B cell (primary cell): ENCODE measurements at regions not wholly inside any gene's neighbourhood (a gene's known extent, or its start where the extent isn't known, plus 50 kb on each side); places are given as distances from the start of the nearest gene placed in this dataset.

Experiments used
- ATAC-seq: fragments of 200-7000 bp; cut with Tn5 transposase; one replicate; pipeline ENCODE4 v1.10.0; 2021; ENCODE audit warnings: low read depth, mild to moderate bottlenecking, moderate number of reproducible peaks, moderate library complexity
- CTCF ChIA-PET: fragments of 350-600 bp; sonication (Branson Sonifier 250); formaldehyde crosslinking; loops from one replicate; lab custom pipeline; 2021; ENCODE audit warnings: antibody characterized with exemption, inconsistent platforms; lab: Charles Lee
- POLR2A ChIA-PET: fragments of 350-600 bp; sonication (Branson Sonifier 250); formaldehyde crosslinking; loops from one replicate; lab custom pipeline; 2021; ENCODE audit warnings: antibody characterized with exemption; lab: Charles Lee
- DNase-seq: peaks from one replicate; pipeline ENCODE4 v3.0.0; 2013
- H2AFZ ChIP-seq: 2 replicates; pipeline ENCODE4 v1.6.1; 2012; ENCODE audit warnings: mild to moderate bottlenecking, low read depth, low read length; ENCODE audit not compliant: insufficient read depth, poor library complexity, severe bottlenecking
- H3K27ac ChIP-seq, 2 donors: 1 replicate in 1 of 2; 2 replicates in 1 of 2; pipeline ENCODE4 v1.5.1; 2012 to 2013; ENCODE audit warnings: low read length in 2 of 2, mild to moderate bottlenecking in 2 of 2, moderate library complexity in 1 of 2
- H3K27me3 ChIP-seq, 4 experiments: fragments of 200-600 bp in 1 of 4; sonication (generic) in 1 of 4; replicated peaks in 1 of 4; 1 replicate in 2 of 4; 2 replicates in 2 of 4; pipeline versions ENCODE4 v1.6.1 to v1.7.0; 2013 to 2016; ENCODE audit warnings: low read length in 3 of 4, mild to moderate bottlenecking in 2 of 4, mixed read lengths in 1 of 4, moderate library complexity in 1 of 4; ENCODE audit not compliant: insufficient read depth in 4 of 4, control insufficient read depth in 3 of 4; ENCODE audit errors: control extremely low read depth in 1 of 4
- H3K36me3 ChIP-seq, 2 experiments: replicated peaks in 1 of 2; 1 replicate in 1 of 2; 2 replicates in 1 of 2; pipeline versions ENCODE4 v1.6.1 to v1.7.1; 2013; ENCODE audit warnings: low read length in 1 of 2; ENCODE audit not compliant: insufficient read depth in 2 of 2, control insufficient read depth in 1 of 2; ENCODE audit errors: control extremely low read depth in 1 of 2, extremely low read depth in 1 of 2
- H3K4me1 ChIP-seq, 2 donors: fragments of 200-600 bp in 1 of 2; sonication (generic) in 1 of 2; 1 replicate in 1 of 2; 2 replicates in 1 of 2; pipeline versions ENCODE4 v1.5.1 to v1.6.1; 2013 to 2017; ENCODE audit warnings: low read length in 2 of 2; ENCODE audit not compliant: control insufficient read depth in 2 of 2, insufficient read depth in 2 of 2
- H3K4me2 ChIP-seq: replicated peaks from 2 replicates; pipeline ENCODE3; 2012; ENCODE audit warnings: mild to moderate bottlenecking, low read depth, low read length; ENCODE audit not compliant: poor library complexity, severe bottlenecking
- H3K4me3 ChIP-seq, 5 experiments: fragments of 200-600 bp in 1 of 5; sonication (generic) in 1 of 5; 1 replicate in 3 of 5; 2 replicates in 2 of 5; pipeline versions ENCODE4 v1.5.1 to v1.7.0; 2011 to 2016; ENCODE audit warnings: low read length in 4 of 5, mild to moderate bottlenecking in 4 of 5, low read depth in 2 of 5, control low read depth in 1 of 5, moderate library complexity in 1 of 5; ENCODE audit not compliant: insufficient read depth in 1 of 5; ENCODE audit errors: control extremely low read depth in 1 of 5, extremely low read depth in 1 of 5
- H3K79me2 ChIP-seq: fragments of 200-600 bp; sonication (generic); one replicate; pipeline ENCODE4 v1.6.0; 2016; ENCODE audit warnings: low read length; ENCODE audit not compliant: control insufficient read depth, insufficient read depth
- H3K9ac ChIP-seq: fragments of 200-600 bp; sonication (generic); 2 replicates; pipeline ENCODE4 v1.6.1; 2017; ENCODE audit warnings: mild to moderate bottlenecking, low read length, moderate library complexity
- H3K9me3 ChIP-seq, 3 donors: one replicate each; pipeline versions ENCODE4 v1.6.1 to v1.7.1; 2013; ENCODE audit warnings: low read length in 2 of 3; ENCODE audit not compliant: control insufficient read depth in 2 of 3, insufficient read depth in 1 of 3; ENCODE audit errors: control extremely low read depth in 1 of 3
- H4K20me1 ChIP-seq: 2 replicates; pipeline ENCODE4 v1.6.0; 2012; ENCODE audit warnings: mild to moderate bottlenecking, low read length; ENCODE audit not compliant: insufficient read depth, control insufficient read depth, poor library complexity, severe bottlenecking
- H3K27ac Mint-ChIP-seq: one replicate; pipeline ENCODE4 v1.8.0; 2021; ENCODE audit warnings: mixed read lengths
- H3K27me3 Mint-ChIP-seq: one replicate; pipeline ENCODE4 v1.8.0; 2021; ENCODE audit warnings: mixed read lengths
- H3K4me1 Mint-ChIP-seq: one replicate; pipeline ENCODE4 v1.8.0; 2021; ENCODE audit warnings: mixed read lengths
- H3K4me3 Mint-ChIP-seq: one replicate; pipeline ENCODE4 v1.8.0; 2021; ENCODE audit warnings: mixed read lengths
- H3K9me3 Mint-ChIP-seq: one replicate; pipeline ENCODE4 v1.8.0; 2022; ENCODE audit warnings: mixed read lengths; ENCODE audit not compliant: insufficient read depth
- EZH2 ChIP-seq: IDR thresholded peaks from 2 replicates; pipeline ENCODE4 v1.6.1; 2012; ENCODE audit warnings: borderline replicate concordance, low read depth, mild to moderate bottlenecking, moderate library complexity, low read length; ENCODE audit not compliant: insufficient read depth, poor library complexity, severe bottlenecking
- WGBS: methylation state at CpG from one replicate; pipeline ENCODE4 v1.1.5; 2013; ENCODE audit warnings: missing lambda C conversion rate; ENCODE audit not compliant: insufficient coverage; 5-methylcytosine and 5-hydroxymethylcytosine counted together
- intact Hi-C: fragments of 100-400 bp; cut with micrococcal nuclease; formaldehyde crosslinking; loops from one replicate; pipeline ENCODE4 v1.10.0; 2022
- TF ChIP-seq, protein P1 (sequence below): fragments of 200-600 bp; IDR thresholded peaks from one replicate; pipeline ENCODE4 v1.8.0; 2022; ENCODE audit warnings: antibody characterized with exemption, mild to moderate bottlenecking

GRCh38 chr1:168390271-168390670 is 109.6 kb downstream of the TBX19 start:
- ATAC-seq (no peak), DNase-seq (no peak)
- POLR2A ChIA-PET = no interaction called here
- intact Hi-C loops = no loop called here
- no peak for TF ChIP-seq EZH2
- TF ChIP-seq, protein P1, sequence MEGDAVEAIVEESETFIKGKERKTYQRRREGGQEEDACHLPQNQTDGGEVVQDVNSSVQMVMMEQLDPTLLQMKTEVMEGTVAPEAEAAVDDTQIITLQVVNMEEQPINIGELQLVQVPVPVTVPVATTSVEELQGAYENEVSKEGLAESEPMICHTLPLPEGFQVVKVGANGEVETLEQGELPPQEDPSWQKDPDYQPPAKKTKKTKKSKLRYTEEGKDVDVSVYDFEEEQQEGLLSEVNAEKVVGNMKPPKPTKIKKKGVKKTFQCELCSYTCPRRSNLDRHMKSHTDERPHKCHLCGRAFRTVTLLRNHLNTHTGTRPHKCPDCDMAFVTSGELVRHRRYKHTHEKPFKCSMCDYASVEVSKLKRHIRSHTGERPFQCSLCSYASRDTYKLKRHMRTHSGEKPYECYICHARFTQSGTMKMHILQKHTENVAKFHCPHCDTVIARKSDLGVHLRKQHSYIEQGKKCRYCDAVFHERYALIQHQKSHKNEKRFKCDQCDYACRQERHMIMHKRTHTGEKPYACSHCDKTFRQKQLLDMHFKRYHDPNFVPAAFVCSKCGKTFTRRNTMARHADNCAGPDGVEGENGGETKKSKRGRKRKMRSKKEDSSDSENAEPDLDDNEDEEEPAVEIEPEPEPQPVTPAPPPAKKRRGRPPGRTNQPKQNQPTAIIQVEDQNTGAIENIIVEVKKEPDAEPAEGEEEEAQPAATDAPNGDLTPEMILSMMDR = no peak
- no peaks in the 10 kb centered on the region for H4K20me1 ChIP-seq
- no peak overlapping the region for H3K4me2 ChIP-seq
- H3K4me3 ChIP-seq = no peak overlapping the region
- WGBS = no CpG with 5 or more reads among the region's 2 CpGs
- H3K27ac ChIP-seq = no peak overlapping the region
- H3K9ac ChIP-seq = no peak overlapping the region
- H3K27me3 Mint-ChIP-seq = peaks cover 45% of the 10 kb centered on the region
- no peaks in the 10 kb centered on the region for H3K79me2 ChIP-seq
- peaks cover 0 to 4% of the 10 kb centered on the region in 2 donors for H3K4me1 ChIP-seq
- H3K27me3 ChIP-seq = peaks cover 0 to 24% (median 2%) of the 10 kb centered on the region in 4 experiments
- H3K36me3 ChIP-seq = no peaks in the 10 kb centered on the region
- H2AFZ ChIP-seq = no peak overlapping the region
- no peaks in the 10 kb centered on the region for H3K9me3 ChIP-seq
- no peak overlapping the region for H3K27ac Mint-ChIP-seq
- peaks cover 7% of the 10 kb centered on the region for H3K4me1 Mint-ChIP-seq
- no peak overlapping the region for H3K4me3 Mint-ChIP-seq
- CTCF ChIA-PET = interaction anchor here (0.7 kb wide), 1 partner anchor 10 kb away, joined by 3 read pairs; no protein-coding TSS in a partner anchor
- no peaks in the 10 kb centered on the region for H3K9me3 Mint-ChIP-seq

DNA sequence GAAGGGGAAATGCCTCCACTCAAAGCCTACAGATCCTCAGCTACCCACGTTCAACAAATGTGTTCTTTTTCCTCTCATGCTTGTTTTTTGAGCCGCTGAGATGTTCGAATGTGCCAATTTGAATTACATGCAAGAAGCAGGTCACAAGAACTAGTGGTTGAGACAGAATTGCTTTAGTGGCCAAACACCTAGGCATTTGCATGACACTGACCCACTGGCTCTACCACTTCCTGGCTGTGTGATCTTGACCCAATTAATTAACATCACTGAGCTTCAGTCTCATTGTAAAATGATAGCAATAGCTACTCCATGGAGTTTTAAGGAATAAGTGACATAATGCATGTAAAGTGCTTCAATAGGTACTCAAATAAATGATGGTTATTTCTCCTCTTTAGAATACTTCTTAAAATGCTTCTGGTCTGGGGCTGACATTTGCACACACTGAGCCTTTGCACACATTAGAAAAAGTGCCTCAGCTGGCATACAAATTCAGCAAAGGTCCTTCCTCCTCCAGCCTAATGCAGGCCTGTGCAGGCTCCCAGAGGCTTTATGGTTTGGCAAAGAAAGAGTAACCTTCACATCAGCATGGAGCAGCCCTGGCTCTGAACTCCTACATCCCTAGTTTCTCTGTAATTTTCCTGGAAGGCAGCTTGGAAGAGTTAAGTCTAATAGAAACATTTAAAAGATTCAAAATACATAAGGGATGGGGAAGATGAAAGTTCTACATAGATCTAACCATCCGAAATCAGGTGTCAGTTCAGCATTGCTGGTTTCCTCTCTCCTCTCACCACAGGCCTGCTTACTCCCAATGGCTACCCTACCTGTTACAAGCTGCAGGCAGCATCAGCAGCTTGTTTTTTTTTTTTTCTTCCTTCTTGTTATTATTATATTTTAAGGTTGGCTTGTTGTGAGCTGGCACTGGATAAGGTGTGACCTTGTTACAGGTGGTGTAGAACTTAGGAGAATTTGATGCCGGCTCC is 107.4 kb downstream of the TBX19 start:
- Histone ChIP-seq H3K79me2 (no peaks in the 10 kb centered on the region), H3K9ac (no peak overlapping the region), H4K20me1 (no peaks in the 10 kb centered on the region), H3K4me3 (no peak overlapping the region), H3K36me3 (no peaks in the 10 kb centered on the region), H3K4me2 (no peak overlapping the region), H3K4me1 (peaks cover 0 to 4% of the 10 kb centered on the region in 2 donors), H3K9me3 (no peaks in the 10 kb centered on the region), H3K27me3 (peaks cover 0 to 24% (median 2%) of the 10 kb centered on the region in 4 experiments), H3K27ac (no peak overlapping the region), H2AFZ (no peak overlapping the region)
- no peaks in the 10 kb centered on the region for H3K9me3 Mint-ChIP-seq
- H3K27ac Mint-ChIP-seq = no peak overlapping the region
- no peak for ATAC-seq
- ChIA-PET CTCF (no interaction called here), POLR2A (no interaction called here)
- peaks cover 45% of the 10 kb centered on the region for H3K27me3 Mint-ChIP-seq
- DNase-seq = no peak
- H3K4me3 Mint-ChIP-seq = no peak overlapping the region
- TF ChIP-seq, protein P1 = no peak
- TF ChIP-seq EZH2 = no peak
- WGBS = 100% methylated on average over 1 of the region's 5 CpGs
- H3K4me1 Mint-ChIP-seq = peaks cover 7% of the 10 kb centered on the region
- intact Hi-C loops = no loop called here
